COLO829 (cell line): ENCODE measurements at regions not wholly inside any gene's neighbourhood (a gene's known extent, or its start where the extent isn't known, plus 50 kb on each side); places are given as distances from the start of the nearest gene placed in this dataset.
A peak's percentile ranks its signal among the peaks of the same experiment; 100 is the strongest.

Experiments
- DNase-seq: peaks from one replicate; pipeline ENCODE4 v3.0.0; 2012; ENCODE audit warnings: low spot score

DNA sequence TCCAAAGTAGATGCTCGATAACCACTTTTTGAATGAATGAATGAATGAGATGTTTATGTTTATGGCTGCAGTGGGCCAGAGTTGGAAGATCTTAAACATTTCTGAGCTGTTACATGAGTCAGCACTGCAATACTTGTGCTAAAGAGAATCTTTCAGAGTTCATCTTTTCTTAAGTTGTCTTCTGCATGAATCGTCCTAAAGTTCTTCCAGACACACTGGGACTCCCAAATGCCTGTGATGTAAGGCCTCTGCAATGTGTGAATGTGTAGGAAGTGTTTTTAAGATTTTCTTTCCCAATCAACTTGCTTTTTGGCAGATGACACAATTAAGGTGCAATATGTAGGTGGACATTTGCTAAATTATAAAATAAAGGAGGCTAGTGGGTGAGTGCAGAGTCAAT is 50.3 kb upstream of the TRIM9 start:
- DNase-seq: no peak

DNA sequence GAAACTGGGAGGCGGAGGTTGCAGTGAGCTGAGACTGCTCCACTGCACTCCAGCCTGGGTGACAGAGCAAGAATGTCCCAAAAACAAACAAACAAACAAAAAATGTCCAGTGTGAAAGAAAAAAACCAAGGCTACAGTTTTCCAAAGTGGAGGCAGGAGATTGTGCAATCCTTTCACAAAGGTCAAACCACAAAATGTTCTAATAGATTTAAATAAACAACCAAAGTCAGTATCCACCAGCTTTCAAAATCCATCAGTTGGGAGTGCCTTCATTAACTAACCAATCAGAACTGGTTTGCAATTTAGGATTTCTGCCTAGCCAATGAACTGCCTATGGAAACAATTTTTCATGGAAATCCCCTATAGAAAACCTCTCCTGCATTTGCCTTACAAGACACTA is 52.3 kb upstream of the TRIM9 start:
- no peak for DNase-seq

DNA sequence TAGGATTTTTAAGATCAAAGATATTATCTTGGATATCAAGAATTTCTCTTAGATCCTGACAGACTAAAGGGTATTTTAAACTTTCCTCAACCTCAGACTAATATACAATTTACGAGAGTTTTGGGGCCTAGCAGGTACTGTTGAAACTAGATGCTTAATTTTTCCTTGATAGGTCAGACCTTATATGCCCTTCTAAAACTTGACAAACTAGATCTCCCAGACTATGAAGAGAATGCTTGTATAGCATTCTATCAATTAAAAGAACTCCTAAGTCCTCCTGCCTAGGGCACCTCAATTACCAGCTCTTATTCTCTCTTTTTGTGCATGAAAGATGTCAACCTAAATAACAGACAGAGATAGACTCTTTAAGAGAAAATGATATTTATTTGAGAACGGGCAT is 60.4 kb upstream of the TRIM9 start:
- no peak for DNase-seq

DNA sequence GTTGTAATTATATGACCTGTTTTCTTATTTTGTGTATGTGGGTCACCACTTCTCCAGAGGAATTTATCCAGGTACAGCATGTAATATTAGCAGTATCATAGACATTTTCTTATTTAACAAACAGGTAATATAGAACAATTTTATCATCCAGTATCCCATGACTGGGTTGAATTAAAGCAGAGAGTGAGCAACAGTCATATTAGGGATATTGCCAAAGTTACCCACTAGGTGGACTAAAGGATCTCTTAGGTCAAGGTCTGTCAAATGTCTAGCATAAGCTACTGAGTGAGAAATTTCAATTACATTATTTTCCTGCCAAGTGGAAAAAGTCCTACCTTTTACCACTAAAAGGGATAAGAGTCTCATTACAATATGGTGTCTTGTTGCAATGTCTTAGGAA is 62.1 kb upstream of the TRIM9 start:
- DNase-seq: peak; percentile 35

DNA sequence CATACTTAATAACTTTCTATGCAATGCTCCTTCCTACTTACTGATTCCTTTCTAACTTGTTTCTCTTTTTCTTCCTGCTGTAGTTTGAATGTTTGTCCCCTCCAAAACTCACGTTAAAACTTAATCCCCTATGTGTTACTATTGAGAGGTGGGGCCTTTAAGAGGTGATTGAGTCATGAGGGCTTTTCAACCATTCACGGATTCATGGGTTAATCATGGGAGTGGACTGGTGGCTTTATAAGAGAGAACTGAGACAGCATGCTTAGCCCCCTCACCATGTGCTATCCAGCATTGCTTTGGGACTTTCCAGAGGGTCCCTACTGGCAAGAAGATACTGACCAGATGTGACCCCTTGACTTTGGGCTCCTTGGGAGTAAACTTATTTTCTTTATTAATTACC is 66.0 kb upstream of the TRIM9 start:
- no peak for DNase-seq

DNA sequence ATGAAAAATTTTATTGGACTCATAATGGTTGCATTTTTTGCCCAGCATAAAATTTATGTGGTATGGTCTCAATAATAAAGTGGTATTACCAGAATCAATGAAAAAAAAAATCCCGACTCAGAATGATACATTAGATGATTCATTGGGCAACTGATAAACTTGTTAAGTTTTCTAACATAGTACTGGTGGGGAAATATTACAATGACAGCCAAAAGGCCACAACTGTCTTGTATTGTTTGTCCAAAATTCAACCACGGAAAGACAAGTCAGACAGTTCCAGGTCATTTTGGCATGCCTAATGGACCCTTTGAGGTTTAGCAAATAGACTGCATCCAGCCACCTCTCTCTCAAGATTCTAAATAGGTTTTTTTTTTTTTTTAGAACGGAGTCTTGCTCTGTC is 70.5 kb upstream of the TRIM9 start:
- no peak for DNase-seq

DNA sequence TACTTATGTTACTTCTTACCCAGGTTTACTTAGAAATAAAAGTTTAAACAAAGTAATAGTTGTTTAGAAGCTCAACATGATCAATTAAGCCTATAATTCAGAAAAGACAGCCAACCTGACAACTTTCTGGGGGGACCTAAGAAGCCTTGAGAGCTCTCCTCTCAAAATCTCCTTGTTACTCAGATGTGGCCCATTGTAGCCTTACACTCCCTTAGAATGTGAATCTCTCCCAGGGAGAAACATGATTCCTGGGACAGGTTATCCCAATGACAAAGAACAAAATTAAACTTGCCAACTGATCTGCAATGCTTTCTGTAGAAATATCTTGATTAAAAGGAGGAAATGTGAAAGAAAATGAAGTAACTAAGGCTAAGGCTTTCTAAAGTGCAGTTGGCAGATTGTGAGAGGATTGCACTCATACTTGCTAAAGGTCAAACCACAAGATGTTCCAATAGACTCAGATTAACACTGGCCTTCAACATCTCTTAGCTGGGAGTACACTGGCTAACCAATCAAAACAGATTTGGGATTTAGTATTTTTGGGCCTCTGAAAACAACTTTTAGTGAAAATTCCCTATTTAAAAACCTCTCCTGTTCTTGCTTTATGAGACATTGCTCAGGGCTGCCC is 72.3 kb upstream of the TMX1 start:
- no peak for DNase-seq

DNA sequence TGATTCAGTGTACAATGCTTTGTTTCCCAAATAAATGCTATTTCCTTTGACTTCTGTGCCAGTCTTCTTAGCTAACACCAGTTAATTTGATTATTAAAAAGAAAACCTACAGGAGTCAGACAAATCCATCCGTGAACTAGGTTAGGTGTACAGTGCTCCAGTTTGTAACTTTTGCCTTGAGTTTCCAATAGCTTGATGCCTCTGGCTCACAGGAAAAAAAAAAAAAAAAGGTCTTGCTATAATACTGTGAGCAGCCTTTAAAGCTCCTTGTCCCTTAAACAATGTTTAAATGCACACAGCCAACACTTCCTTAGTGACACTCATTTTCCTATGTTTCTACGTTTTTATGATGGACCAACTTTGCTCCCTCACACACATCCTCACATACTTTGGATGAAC is 71.8 kb upstream of the TMX1 start:
- no peak for DNase-seq

DNA sequence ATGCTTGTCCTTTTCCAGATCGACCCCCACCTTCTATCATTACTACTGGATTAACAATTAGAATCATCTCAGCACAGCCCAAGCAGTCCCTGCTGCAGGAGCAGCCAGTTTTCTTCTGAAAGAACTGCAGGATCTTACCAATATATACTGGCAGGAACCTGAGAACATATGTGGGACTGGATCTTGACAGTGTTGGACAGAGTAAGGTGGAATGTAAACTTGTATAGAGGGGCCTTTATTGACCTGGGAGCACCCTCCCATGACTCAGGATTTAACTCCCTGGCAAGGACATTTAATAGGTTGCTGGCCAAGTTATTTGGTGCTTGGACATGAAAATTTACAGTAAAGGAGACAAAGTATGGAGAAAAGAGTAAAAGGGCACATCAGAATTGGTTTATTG is 66.2 kb upstream of the TMX1 start:
- no peak for DNase-seq

DNA sequence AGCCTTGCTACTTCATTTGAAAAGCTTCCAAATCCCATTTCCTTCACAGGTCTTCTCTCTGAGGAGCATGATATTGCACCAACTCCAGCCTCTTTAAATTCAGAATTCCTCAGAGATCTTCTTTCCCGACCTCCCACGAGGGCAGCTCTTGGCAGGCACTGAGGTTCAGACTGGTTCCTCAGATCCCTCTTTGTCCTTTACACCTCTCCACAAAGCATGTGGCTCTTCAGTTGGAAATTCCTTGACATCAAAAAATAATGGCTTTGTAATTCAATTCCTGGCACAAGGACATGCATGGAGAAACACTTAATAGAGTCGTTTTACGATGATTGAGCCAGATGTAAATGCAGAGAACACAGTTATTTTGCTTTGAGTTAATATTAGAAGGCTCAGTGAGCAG is 63.2 kb upstream of the TMX1 start:
- DNase-seq: peak; percentile 53

DNA sequence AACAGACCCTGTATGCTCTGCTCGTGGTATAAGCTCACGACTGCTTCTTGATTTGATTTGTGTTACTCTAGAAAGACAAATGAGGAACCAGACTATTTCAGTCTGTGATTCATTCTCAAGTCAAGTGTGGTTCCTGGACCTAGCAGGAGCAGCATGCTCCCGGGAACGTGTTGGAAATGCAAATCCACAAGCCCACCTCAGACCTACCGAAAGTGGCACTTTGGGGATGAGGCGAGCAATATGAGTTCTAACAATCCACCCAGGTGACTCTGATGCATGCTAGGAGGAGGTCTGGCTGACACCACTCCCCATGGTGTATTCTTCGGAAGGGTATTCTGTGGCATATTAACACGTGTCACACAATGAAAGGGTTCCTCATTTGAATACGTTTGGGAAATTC is 59.5 kb upstream of the TMX1 start:
- no peak for DNase-seq

DNA sequence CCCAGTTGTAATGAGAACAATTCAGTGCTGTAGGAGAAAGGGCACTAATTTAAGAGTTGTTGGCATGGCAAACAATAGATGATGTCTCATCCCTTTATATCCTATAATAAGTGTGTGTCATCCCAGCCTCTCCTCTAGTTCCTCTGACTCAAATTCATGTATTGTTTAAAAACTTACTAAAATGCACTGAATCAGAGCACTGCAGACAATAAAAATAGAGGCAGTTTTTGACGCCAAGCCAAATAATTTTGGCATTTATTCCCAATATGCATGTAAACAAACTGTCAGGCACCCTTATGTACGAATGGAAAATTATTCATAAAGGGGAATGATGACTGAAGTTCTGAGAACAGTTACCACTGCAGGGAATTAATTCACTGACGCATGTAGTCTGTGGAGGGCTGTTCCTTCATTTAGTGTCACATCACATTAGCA is 57.9 kb upstream of the TMX1 start:
- DNase-seq: no peak

DNA sequence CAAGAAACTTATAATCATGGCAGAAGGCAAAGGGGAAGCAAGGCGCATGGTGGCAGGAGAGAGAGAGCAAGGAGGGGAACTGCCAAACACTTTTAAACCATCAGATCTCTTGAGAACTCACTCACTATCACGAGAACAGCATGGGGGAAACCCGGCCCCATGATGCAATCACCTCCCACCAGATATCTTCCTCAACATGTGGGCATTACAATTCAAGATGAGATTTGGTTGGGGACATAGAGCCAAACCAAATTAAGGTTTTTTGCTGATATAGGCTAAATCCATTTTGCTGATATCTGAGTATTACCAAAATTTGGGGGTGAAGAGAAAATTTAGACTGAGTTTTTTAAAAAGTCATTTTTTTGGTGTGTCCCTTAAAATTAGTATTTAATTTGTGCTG is 54.9 kb upstream of the TMX1 start:
- DNase-seq: no peak

DNA sequence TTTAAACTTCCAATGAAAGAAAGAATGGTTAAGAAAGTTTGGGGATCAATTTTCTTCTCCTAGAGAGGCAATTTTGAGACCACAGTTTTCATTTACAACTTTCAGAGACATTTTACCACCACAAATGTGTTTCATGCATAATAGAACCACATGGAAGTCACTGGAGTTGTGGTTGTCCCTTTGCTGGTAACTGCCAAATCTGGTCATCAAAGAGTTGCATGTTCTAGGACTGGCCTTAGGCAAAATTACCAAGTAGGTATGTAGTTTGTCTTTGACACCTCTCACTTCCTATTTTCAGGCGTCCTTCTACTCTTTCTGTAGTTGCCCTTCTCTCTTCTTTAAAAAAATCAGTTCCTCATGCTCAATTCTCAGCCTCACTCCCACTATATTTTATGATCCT is 54.3 kb upstream of the TMX1 start:
- no peak for DNase-seq

DNA sequence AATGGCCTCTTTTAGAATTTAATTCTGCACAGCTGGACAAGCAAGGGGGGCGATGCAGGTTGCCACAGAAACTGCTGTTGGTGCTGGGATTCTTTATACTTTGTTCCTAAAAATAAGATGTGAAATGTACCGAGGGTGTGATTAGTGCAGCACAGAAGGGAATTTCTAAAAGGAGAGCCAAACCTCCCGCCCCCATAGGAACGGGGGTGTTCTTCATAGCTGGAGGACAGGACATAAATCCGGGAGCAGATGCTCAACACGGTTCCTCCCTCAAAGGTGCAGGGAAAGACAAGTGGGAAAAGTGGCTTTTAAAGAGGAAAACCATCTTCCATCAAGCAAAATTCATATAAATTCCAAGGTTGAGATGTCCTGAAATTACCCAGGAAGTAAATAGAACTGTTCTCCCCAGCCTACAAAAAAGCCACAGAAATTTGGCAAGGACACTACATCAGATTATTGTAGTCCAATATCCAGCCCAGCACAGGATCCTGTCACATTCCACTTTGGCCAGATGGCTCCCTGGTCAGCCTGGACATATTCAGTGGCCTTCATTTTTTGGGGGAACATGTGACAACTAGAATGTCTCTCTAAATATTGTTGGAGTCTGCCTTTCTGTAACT is 51.4 kb upstream of the TMX1 start:
- DNase-seq: no peak

DNA sequence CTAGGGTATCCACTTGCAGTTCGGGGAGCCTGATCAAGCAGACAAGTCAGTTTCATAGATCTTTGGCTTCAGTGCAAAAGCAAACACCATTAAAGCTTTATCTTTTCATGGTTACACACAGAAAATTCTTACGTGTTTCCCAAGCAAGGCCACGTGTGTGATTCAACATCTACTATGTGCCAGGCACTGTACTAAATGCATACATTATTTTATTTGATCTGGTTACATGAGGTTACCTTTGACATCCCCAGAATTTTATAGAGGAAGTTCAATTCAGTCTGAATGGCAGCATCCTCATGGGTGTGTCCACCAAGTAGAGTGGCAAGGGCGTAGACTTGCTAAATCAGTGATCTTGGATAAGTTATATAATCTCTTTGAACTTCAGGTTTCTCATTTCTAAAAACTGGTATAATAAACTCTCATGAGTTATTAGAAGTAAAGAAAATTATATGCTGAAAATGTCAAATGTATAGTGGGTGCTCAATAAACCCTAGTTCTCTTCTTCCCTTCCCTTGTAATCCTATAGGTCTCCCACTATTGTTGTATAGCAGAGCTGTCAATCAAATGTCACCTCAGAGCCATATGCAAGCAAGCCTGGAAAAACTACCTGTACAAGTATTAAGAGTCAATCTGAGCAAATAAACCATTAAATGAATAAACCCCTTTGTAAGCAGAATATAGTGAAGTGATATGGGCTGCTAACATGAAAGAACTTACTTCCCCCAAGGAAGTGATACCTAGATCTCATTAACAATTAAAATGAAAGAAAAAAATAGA is 50.3 kb upstream of the TMX1 start:
- DNase-seq: no peak
